Esophagus (tissue), 2 donors: ENCODE measurements at regions not wholly inside any gene's neighbourhood (a gene's known extent, or its start where the extent isn't known, plus 50 kb on each side); places are given as distances from the start of the nearest gene placed in this dataset.

Source experiments
- H3K27ac ChIP-seq, 2 donors: one replicate each; pipeline ENCODE4 v1.5.1; 2013; ENCODE audit warnings: low read depth in 2 of 2, mild to moderate bottlenecking in 2 of 2, inconsistent platforms in 1 of 2, low read length in 1 of 2, moderate library complexity in 1 of 2
- H3K27me3 ChIP-seq, 2 donors: one replicate each; pipeline ENCODE4 v1.6.1; 2013; ENCODE audit warnings: low read length in 2 of 2, control low read depth in 1 of 2, mild to moderate bottlenecking in 1 of 2; ENCODE audit not compliant: insufficient read depth in 2 of 2, control insufficient read depth in 1 of 2
- H3K36me3 ChIP-seq, 2 donors: one replicate each; pipeline ENCODE4 v1.6.1; 2013; ENCODE audit warnings: low read length in 1 of 2; ENCODE audit not compliant: control insufficient read depth in 2 of 2, insufficient read depth in 2 of 2
- H3K4me1 ChIP-seq, 2 donors: one replicate each; pipeline ENCODE4 v1.6.1; 2013; ENCODE audit warnings: low read length in 1 of 2; ENCODE audit not compliant: control insufficient read depth in 2 of 2, insufficient read depth in 2 of 2
- H3K4me3 ChIP-seq, 2 donors: one replicate each; pipeline ENCODE4 v1.5.1; 2013; ENCODE audit warnings: low read length in 2 of 2, mild to moderate bottlenecking in 2 of 2, low read depth in 1 of 2, moderate library complexity in 1 of 2
- H3K9me3 ChIP-seq, 2 donors: one replicate each; pipeline ENCODE4 v1.6.1; 2013; ENCODE audit warnings: mild to moderate bottlenecking in 2 of 2, low read depth in 1 of 2, low read length in 1 of 2, moderate library complexity in 1 of 2; ENCODE audit not compliant: control insufficient read depth in 2 of 2, insufficient read depth in 1 of 2
- WGBS, 2 donors: extraction: QIAGEN DNeasy Blood & Tissue Kit; methylation state at CpG; one replicate each; pipeline ENCODE4 v1.1.7; 2013; 5-methylcytosine and 5-hydroxymethylcytosine counted together
- donor health status: healthy with polysubstance abuse.
- donor health status: Bipolar disorder and iron deficiency.

DNA sequence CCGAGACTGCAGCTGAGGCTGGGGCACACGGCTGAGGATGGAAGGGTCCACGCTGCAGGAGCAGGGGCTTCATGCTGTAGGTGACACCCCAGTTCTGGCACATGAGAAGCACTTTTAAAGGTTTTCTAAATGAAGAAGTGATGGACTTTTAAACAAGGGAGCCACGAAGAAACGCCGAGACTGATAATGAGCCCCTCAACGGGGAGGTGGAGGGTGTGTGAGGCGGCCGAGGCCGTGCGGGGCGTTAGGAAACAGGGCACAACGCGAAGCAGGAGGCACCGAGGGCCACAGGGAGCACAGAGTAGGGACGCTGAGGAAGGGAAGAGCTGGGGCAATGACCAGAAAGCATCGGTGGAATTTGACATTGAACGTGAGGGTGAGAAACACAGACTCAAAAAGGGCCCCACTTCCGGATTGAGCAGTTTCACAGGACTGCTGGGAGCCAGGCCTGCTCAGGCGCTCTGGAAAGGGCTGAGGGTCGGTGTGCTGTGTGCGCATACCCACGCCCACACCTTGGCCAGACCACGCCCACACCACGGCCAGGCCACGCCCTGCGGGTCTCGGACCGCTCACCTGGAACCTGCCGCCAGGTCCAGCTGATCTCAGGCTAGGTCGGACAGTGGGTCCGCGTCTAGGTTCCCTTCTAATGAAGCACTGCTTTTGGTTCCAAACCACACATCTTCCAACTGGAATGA, 115.7 kb downstream of the GYPC start:
- no peak overlapping the region for H3K4me3 ChIP-seq
- H3K27me3 ChIP-seq, result no peaks in the 10 kb centered on the region
- no peaks in the 10 kb centered on the region for H3K36me3 ChIP-seq
- no peak overlapping the region for H3K27ac ChIP-seq
- 84% methylated on average over 32 to 33 of the region's 33 CpGs for WGBS, 2 donors
- H3K4me1 ChIP-seq, result peaks cover 0 to 1% of the 10 kb centered on the region in 2 donors
- H3K9me3 ChIP-seq, result no peaks in the 10 kb centered on the region

GRCh38 chr2:126774290-126774689, 118.3 kb downstream of the GYPC start:
- Histone ChIP-seq H3K4me3 (no peak overlapping the region), H3K9me3 (no peaks in the 10 kb centered on the region), H3K27me3 (no peaks in the 10 kb centered on the region), H3K36me3 (no peaks in the 10 kb centered on the region), H3K27ac (no peak overlapping the region), H3K4me1 (peaks cover 0 to 1% of the 10 kb centered on the region in 2 donors)
- WGBS, 2 donors, result 83 to 86% methylated on average over 6 of the region's 6 CpGs

- Histone ChIP-seq H3K27me3 (no peaks in the 10 kb centered on the region), H3K27ac (no peak overlapping the region)
- WGBS, 2 donors, result 88 to 91% methylated on average over 7 of the region's 7 CpGs
These were observed 118.8 kb downstream of the GYPC start for GRCh38 chr2:126774761-126775160.

DNA sequence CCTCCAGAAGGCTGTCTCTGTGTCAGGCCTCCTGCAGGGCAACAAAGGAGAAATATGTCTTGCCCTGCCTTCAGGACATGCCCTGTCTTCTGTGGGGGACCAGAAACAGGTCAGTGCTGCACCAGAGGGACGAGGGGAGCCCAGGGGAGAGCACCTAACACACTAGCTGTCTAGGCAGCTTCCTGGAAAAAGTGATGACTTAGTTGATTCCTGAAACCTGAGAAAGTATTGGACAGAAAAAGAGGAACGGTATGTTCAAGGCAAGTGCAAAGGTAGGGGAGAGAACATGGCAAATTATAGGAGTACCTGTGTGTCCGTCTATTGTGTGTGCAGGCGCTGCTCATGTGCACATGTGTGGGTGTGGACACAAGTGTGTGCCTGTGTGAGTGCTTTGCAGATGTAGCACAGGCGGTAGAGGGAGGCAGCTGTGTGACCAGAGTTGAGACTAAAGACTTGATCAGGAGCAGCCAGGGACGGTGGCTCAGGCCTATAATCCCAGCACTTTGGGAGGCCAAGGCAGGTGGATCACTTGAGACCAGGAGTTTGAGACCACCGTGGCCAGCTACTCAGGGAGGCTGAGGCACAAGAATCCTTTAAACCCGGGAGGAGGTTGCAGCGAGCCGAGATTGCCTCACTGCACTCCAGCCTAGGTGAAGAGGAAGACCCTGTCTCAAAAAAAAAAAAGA, 119.5 kb downstream of the GYPC start:
- 81 to 82% methylated on average over 10 of the region's 10 CpGs for WGBS, 2 donors
- Histone ChIP-seq H3K9me3 (no peaks in the 10 kb centered on the region), H3K27me3 (no peaks in the 10 kb centered on the region), H3K36me3 (no peaks in the 10 kb centered on the region), H3K4me1 (peaks cover 0 to 1% of the 10 kb centered on the region in 2 donors), H3K27ac (no peak overlapping the region), H3K4me3 (no peak overlapping the region)

More at GRCh38 chr2:126774761-126775160, 118.8 kb downstream of the GYPC start:
- Histone ChIP-seq H3K9me3 (no peaks in the 10 kb centered on the region), H3K36me3 (no peaks in the 10 kb centered on the region), H3K4me1 (peaks cover 0 to 1% of the 10 kb centered on the region in 2 donors), H3K4me3 (no peak overlapping the region)

- 28 to 30% methylated on average over 9 of the region's 9 CpGs for whole genome bisulfite sequencing, 2 donors
- Histone ChIP-seq H3K36me3 (no peaks in the 10 kb centered on the region), H3K27ac (no peak overlapping the region), H3K4me3 (peak overlapping the region in 1 of 2 donors; percentile 42), H3K27me3 (no peaks in the 10 kb centered on the region), H3K9me3 (no peaks in the 10 kb centered on the region), H3K4me1 (peaks cover 0 to 1% of the 10 kb centered on the region in 2 donors)
These were observed 120.3 kb downstream of the GYPC start for GRCh38 chr2:126776255-126776654.

DNA sequence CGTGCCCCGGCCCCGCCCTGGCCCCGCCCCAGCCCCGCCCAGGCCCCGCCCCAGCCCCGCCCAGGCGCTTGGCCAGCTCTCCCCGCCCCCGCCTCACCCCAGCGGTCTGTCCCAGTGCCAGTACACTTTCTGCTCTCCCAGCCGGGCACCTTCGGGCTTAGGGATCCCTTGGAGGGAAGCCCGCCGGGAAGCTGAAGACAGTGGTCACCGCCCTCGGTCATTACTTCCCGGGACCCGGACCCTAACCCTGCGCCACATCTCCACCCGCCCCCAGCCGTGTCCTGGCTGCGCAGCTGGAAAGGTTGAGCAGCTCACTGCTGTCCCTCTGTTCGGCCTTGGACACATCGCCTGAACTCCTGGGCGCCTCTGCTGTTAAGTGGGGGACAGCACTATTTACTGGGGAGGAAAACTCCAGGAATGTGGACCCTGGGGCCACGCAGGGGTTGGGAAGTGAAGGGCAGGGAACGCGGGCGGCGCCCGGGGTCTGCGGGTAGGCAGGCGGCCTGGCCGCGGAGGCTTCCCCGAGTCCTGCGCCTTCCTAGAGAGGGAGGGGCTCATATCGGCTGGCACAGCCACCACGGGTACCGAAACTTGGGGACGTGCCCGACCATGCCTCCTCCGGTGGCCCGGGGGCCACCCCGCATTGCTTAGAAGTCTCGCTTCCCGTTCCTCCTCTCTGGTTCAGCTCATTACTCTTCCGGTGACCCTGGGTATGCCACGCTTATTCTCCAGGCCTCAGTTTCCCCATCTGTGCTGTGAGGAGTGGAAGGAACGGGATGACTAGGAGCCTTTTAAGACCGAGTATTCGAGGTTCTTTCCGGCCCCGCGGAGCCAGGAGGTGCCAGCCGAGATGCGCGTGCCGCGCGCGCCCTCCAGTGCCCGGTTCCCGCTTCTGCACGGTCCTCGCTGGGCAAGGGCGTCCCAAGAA, 121.0 kb downstream of the GYPC start:
- H3K27ac ChIP-seq, result no peak overlapping the region
- peak overlapping the region; percentile 35 to 42 for H3K4me3 ChIP-seq
- H3K4me1 ChIP-seq, result no peaks in the 10 kb centered on the region
- 1 to 2% methylated on average over 62 to 68 of the region's 68 CpGs for WGBS, 2 donors
- H3K36me3 ChIP-seq, result no peaks in the 10 kb centered on the region
- no peaks in the 10 kb centered on the region for H3K9me3 ChIP-seq
- no peaks in the 10 kb centered on the region for H3K27me3 ChIP-seq

DNA sequence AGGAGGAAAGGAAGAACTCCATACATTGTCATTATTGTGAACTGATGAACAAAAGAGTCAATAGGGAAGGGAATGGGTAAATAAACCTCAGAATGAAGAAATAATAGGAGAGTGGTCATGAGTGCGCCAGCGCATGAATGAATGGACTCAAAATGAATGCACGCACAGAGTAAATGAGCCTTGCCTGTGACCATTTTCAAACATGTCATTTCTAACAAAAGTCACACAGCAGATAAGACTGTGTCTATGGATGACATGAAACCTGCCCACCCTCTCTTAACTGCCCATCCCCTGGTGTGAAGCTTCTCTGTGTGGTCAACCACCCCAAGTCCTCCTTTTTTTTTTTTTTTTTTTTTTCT, 121.1 kb upstream of the TEX51 start:
- no peaks in the 10 kb centered on the region for H3K4me1 ChIP-seq
- H3K36me3 ChIP-seq, result no peaks in the 10 kb centered on the region
- H3K9me3 ChIP-seq, result no peaks in the 10 kb centered on the region
- no peak overlapping the region for H3K27ac ChIP-seq
- H3K27me3 ChIP-seq, result no peaks in the 10 kb centered on the region
- WGBS, 2 donors, result 23% methylated on average over 3 of the region's 3 CpGs
- peak overlapping the region in 1 of 2 donors; percentile 42 for H3K4me3 ChIP-seq

GRCh38 chr2:126778561-126779501, 119.9 kb upstream of the TEX51 start:
- WGBS, 2 donors, result 69 to 73% methylated on average over 14 of the region's 14 CpGs
- no peaks in the 10 kb centered on the region for H3K27me3 ChIP-seq
- no peak overlapping the region for H3K4me3 ChIP-seq
- H3K9me3 ChIP-seq, result no peaks in the 10 kb centered on the region
- no peak overlapping the region for H3K27ac ChIP-seq
- no peaks in the 10 kb centered on the region for H3K4me1 ChIP-seq
- H3K36me3 ChIP-seq, result no peaks in the 10 kb centered on the region

- 79 to 80% methylated on average over 7 to 8 of the region's 8 CpGs for WGBS, 2 donors
- H3K9me3 ChIP-seq, result no peaks in the 10 kb centered on the region
- H3K4me3 ChIP-seq, result no peak overlapping the region
- H3K4me1 ChIP-seq, result no peaks in the 10 kb centered on the region
- no peaks in the 10 kb centered on the region for H3K36me3 ChIP-seq
- H3K27me3 ChIP-seq, result no peaks in the 10 kb centered on the region
- H3K27ac ChIP-seq, result no peak overlapping the region
These were observed 117.5 kb upstream of the TEX51 start for GRCh38 chr2:126781206-126781605.
